ENCODE measurements at regions not wholly inside any gene's neighbourhood (a gene's known extent, or its start where the extent isn't known, plus 50 kb on each side); places are given as distances from the start of the nearest gene placed in this dataset.

- no peak for DNase-seq
- H3K36me3 Mint-ChIP-seq (ENCODE audit: insufficient read depth): no peaks in the 10 kb centered on the region
- no peaks in the 10 kb centered on the region for H3K27me3 Mint-ChIP-seq (ENCODE audit: low read depth)
- no peak for ATAC-seq
- peaks cover 17% of the 10 kb centered on the region for H3K9me3 Mint-ChIP-seq
- no peaks in the 10 kb centered on the region for H3K4me1 Mint-ChIP-seq (ENCODE audit: low read depth)
- no peak overlapping the region for H3K4me3 Mint-ChIP-seq
Measured at GRCh38 chr16:5556158-5556810, 458.7 kb upstream of the EEF2KMT start.

GRCh38 chr16:5551909-5552308 is 454.3 kb upstream of the EEF2KMT start:
- Mint-ChIP-seq H3K36me3 (ENCODE audit: insufficient read depth) (no peaks in the 10 kb centered on the region), H3K9me3 (no peaks in the 10 kb centered on the region), H3K4me1 (ENCODE audit: low read depth) (no peaks in the 10 kb centered on the region), H3K27me3 (ENCODE audit: low read depth) (no peaks in the 10 kb centered on the region), H3K4me3 (no peak overlapping the region)
- DNase-seq (no peak), ATAC-seq (no peak)

GRCh38 chr16:5549802-5550201 is 452.2 kb upstream of the EEF2KMT start:
- no peak for DNase-seq
- Mint-ChIP-seq H3K36me3 (ENCODE audit: insufficient read depth) (no peaks in the 10 kb centered on the region), H3K4me1 (ENCODE audit: low read depth) (no peaks in the 10 kb centered on the region), H3K4me3 (no peak overlapping the region), H3K9me3 (no peaks in the 10 kb centered on the region), H3K27me3 (ENCODE audit: low read depth) (no peaks in the 10 kb centered on the region)
- no peak for ATAC-seq

- no peak overlapping the region for H3K4me3 Mint-ChIP-seq
- ATAC-seq (no peak), DNase-seq (no peak)
- H3K4me1 Mint-ChIP-seq (ENCODE audit: low read depth): no peaks in the 10 kb centered on the region
- H3K9me3 Mint-ChIP-seq: peaks cover 5% of the 10 kb centered on the region
- no peaks in the 10 kb centered on the region for H3K36me3 Mint-ChIP-seq (ENCODE audit: insufficient read depth)
- peaks cover 6% of the 10 kb centered on the region for H3K27me3 Mint-ChIP-seq (ENCODE audit: low read depth)
Measured at GRCh38 chr16:5541356-5541755, 443.8 kb upstream of the EEF2KMT start.

- ATAC-seq (no peak), DNase-seq (no peak)
- Mint-ChIP-seq H3K4me3 (no peak overlapping the region), H3K9me3 (peaks cover 5% of the 10 kb centered on the region), H3K4me1 (ENCODE audit: low read depth) (no peaks in the 10 kb centered on the region), H3K36me3 (ENCODE audit: insufficient read depth) (no peaks in the 10 kb centered on the region), H3K27me3 (ENCODE audit: low read depth) (peaks cover 6% of the 10 kb centered on the region)
Measured at GRCh38 chr16:5537347-5537746, 439.8 kb upstream of the EEF2KMT start.

GRCh38 chr16:5533321-5533888 is 435.8 kb upstream of the EEF2KMT start:
- H3K9me3 Mint-ChIP-seq: peaks cover 9% of the 10 kb centered on the region
- DNase-seq: no peak
- H3K27me3 Mint-ChIP-seq (ENCODE audit: low read depth): no peaks in the 10 kb centered on the region
- no peaks in the 10 kb centered on the region for H3K4me1 Mint-ChIP-seq (ENCODE audit: low read depth)
- no peak for ATAC-seq
- H3K4me3 Mint-ChIP-seq: no peak overlapping the region
- no peaks in the 10 kb centered on the region for H3K36me3 Mint-ChIP-seq (ENCODE audit: insufficient read depth)

- DNase-seq (no peak), ATAC-seq (no peak)
- H3K4me1 Mint-ChIP-seq (ENCODE audit: low read depth): no peaks in the 10 kb centered on the region
- H3K4me3 Mint-ChIP-seq: no peak overlapping the region
- peaks cover 4% of the 10 kb centered on the region for H3K9me3 Mint-ChIP-seq
- peaks cover 4% of the 10 kb centered on the region for H3K27me3 Mint-ChIP-seq (ENCODE audit: low read depth)
- no peaks in the 10 kb centered on the region for H3K36me3 Mint-ChIP-seq (ENCODE audit: insufficient read depth)
Measured at GRCh38 chr16:5527817-5528216, 430.2 kb upstream of the EEF2KMT start.

GRCh38 chr16:5526826-5527225 is 429.2 kb upstream of the EEF2KMT start:
- Mint-ChIP-seq H3K9me3 (peaks cover 4% of the 10 kb centered on the region), H3K36me3 (ENCODE audit: insufficient read depth) (no peaks in the 10 kb centered on the region), H3K4me1 (ENCODE audit: low read depth) (no peaks in the 10 kb centered on the region), H3K27me3 (ENCODE audit: low read depth) (peaks cover 4% of the 10 kb centered on the region), H3K4me3 (no peak overlapping the region)
- ATAC-seq (no peak), DNase-seq (no peak)

- no peaks in the 10 kb centered on the region for H3K36me3 Mint-ChIP-seq (ENCODE audit: insufficient read depth)
- ATAC-seq (no peak), DNase-seq (no peak)
Measured at GRCh38 chr16:5523829-5524228, 426.2 kb upstream of the EEF2KMT start.

GRCh38 chr16:5516115-5516514 is 418.5 kb upstream of the EEF2KMT start:
- Mint-ChIP-seq H3K36me3 (ENCODE audit: insufficient read depth) (no peaks in the 10 kb centered on the region), H3K9me3 (peaks cover 11% of the 10 kb centered on the region), H3K4me1 (ENCODE audit: low read depth) (no peaks in the 10 kb centered on the region), H3K27me3 (ENCODE audit: low read depth) (no peaks in the 10 kb centered on the region), H3K4me3 (no peak overlapping the region)
- ATAC-seq (no peak), DNase-seq (no peak)

More at GRCh38 chr16:5523829-5524228, 426.2 kb upstream of the EEF2KMT start:
- no peaks in the 10 kb centered on the region for H3K9me3 Mint-ChIP-seq
- peaks cover 4% of the 10 kb centered on the region for H3K27me3 Mint-ChIP-seq (ENCODE audit: low read depth)
- H3K4me1 Mint-ChIP-seq (ENCODE audit: low read depth): no peaks in the 10 kb centered on the region
- H3K4me3 Mint-ChIP-seq: no peak overlapping the region

GRCh38 chr16:5512014-5512413 is 414.4 kb upstream of the EEF2KMT start:
- peaks cover 11% of the 10 kb centered on the region for H3K9me3 Mint-ChIP-seq
- DNase-seq (no peak), ATAC-seq (no peak)
- H3K27me3 Mint-ChIP-seq (ENCODE audit: low read depth): peaks cover 2% of the 10 kb centered on the region
- H3K4me1 Mint-ChIP-seq (ENCODE audit: low read depth): no peaks in the 10 kb centered on the region
- H3K4me3 Mint-ChIP-seq: no peak overlapping the region
- no peaks in the 10 kb centered on the region for H3K36me3 Mint-ChIP-seq (ENCODE audit: insufficient read depth)

GRCh38 chr16:5510819-5511370 is 413.3 kb upstream of the EEF2KMT start:
- Mint-ChIP-seq H3K4me3 (no peak overlapping the region), H3K36me3 (ENCODE audit: insufficient read depth) (no peaks in the 10 kb centered on the region), H3K4me1 (ENCODE audit: low read depth) (no peaks in the 10 kb centered on the region), H3K9me3 (peaks cover 7% of the 10 kb centered on the region), H3K27me3 (ENCODE audit: low read depth) (peaks cover 7% of the 10 kb centered on the region)
- DNase-seq: no peak
- ATAC-seq: no peak

- Mint-ChIP-seq H3K4me3 (no peak overlapping the region), H3K36me3 (ENCODE audit: insufficient read depth) (no peaks in the 10 kb centered on the region), H3K27me3 (ENCODE audit: low read depth) (peaks cover 7% of the 10 kb centered on the region), H3K9me3 (peaks cover 7% of the 10 kb centered on the region), H3K4me1 (ENCODE audit: low read depth) (no peaks in the 10 kb centered on the region)
- DNase-seq (no peak), ATAC-seq (no peak)
Measured at GRCh38 chr16:5509794-5510193, 412.2 kb upstream of the EEF2KMT start.

- DNase-seq (no peak), ATAC-seq (no peak)
- Mint-ChIP-seq H3K9me3 (peaks cover 4% of the 10 kb centered on the region), H3K27me3 (ENCODE audit: low read depth) (peaks cover 7% of the 10 kb centered on the region), H3K4me1 (ENCODE audit: low read depth) (no peaks in the 10 kb centered on the region), H3K36me3 (ENCODE audit: insufficient read depth) (no peaks in the 10 kb centered on the region), H3K4me3 (no peak overlapping the region)
Measured at GRCh38 chr16:5509336-5509735, 411.7 kb upstream of the EEF2KMT start.

- no peaks in the 10 kb centered on the region for H3K9me3 Mint-ChIP-seq
- H3K4me3 Mint-ChIP-seq: no peak overlapping the region
- ATAC-seq (no peak), DNase-seq (no peak)
- H3K36me3 Mint-ChIP-seq (ENCODE audit: insufficient read depth): no peaks in the 10 kb centered on the region
- peaks cover 7% of the 10 kb centered on the region for H3K27me3 Mint-ChIP-seq (ENCODE audit: low read depth)
- H3K4me1 Mint-ChIP-seq (ENCODE audit: low read depth): no peaks in the 10 kb centered on the region
Measured at GRCh38 chr16:5508371-5508770, 410.8 kb upstream of the EEF2KMT start.
